ENCODE measurements at regions not wholly inside any gene's neighbourhood (a gene's known extent, or its start where the extent isn't known, plus 50 kb on each side); places are given as distances from the start of the nearest gene placed in this dataset.

DNA sequence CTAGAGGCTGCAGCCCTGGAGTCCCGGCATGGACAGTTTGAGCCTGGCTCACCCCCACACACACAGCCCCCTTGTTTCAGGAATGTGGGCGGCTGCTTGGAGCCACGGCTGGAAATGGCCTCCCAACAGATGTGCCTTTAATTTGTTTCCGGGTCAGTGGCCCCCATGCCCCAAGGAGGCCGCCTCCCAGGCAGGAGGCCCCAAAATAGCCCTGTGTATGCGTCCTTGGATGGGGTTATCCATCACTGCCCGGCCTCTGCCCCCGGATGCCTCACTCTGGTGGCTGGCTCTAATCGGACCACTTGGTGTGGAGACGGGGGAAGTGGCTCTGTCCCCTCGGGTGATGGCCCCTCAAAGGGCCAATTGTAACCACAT, 151.9 kb upstream of the MYCN start:
- 29% methylated on average over 11 of the region's 11 CpGs for WGBS (ENCODE audit: insufficient coverage)
- H3K4me1 ChIP-seq (ENCODE audit: control insufficient read depth, insufficient read depth, low read length): peaks cover 4% of the 10 kb centered on the region
- H3K27ac ChIP-seq (ENCODE audit: low read depth, low read length): no peak overlapping the region
- no peaks in the 10 kb centered on the region for H3K27me3 ChIP-seq (ENCODE audit: control insufficient read depth, insufficient read depth, low read length)
- H3K36me3 ChIP-seq (ENCODE audit: control insufficient read depth, insufficient read depth, low read length): no peaks in the 10 kb centered on the region
- no peaks in the 10 kb centered on the region for H3K9me3 ChIP-seq (ENCODE audit: control insufficient read depth, insufficient read depth, low read length)
- no peak overlapping the region for H3K4me3 ChIP-seq (ENCODE audit: low read depth, low read length)
- DNase-seq (ENCODE audit: low read depth in 4 of 6, low spot score in 6 of 6): no peak

DNA sequence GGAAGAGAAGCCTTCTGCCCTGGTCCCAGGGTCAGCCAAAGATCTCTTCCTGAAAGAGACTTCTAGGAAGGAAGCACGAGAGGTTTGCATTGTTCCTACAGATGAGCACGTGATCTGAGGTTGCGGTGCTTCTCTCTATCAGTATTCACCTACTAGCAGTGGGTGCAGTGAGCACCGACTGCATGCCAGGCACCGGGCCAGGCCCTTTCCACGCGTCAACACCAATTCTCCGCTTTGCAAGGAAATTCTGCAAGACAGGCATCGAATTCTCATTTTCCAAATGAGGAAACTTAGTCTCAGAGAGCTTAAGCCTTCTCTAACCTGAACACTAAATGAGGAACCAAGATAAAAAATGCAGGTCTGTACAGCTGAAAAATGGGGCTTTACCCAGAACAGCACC, 151.5 kb upstream of the MYCN start:
- Histone ChIP-seq H3K27me3 (ENCODE audit: control insufficient read depth, insufficient read depth, low read length) (no peaks in the 10 kb centered on the region), H3K27ac (ENCODE audit: low read depth, low read length) (no peak overlapping the region), H3K36me3 (ENCODE audit: control insufficient read depth, insufficient read depth, low read length) (no peaks in the 10 kb centered on the region), H3K4me3 (ENCODE audit: low read depth, low read length) (no peak overlapping the region), H3K4me1 (ENCODE audit: control insufficient read depth, insufficient read depth, low read length) (peaks cover 4% of the 10 kb centered on the region), H3K9me3 (ENCODE audit: control insufficient read depth, insufficient read depth, low read length) (no peaks in the 10 kb centered on the region)
- 78% methylated on average over 5 of the region's 9 CpGs for WGBS (ENCODE audit: insufficient coverage)
- no peak for DNase-seq (ENCODE audit: low read depth in 4 of 6, low spot score in 6 of 6)

DNA sequence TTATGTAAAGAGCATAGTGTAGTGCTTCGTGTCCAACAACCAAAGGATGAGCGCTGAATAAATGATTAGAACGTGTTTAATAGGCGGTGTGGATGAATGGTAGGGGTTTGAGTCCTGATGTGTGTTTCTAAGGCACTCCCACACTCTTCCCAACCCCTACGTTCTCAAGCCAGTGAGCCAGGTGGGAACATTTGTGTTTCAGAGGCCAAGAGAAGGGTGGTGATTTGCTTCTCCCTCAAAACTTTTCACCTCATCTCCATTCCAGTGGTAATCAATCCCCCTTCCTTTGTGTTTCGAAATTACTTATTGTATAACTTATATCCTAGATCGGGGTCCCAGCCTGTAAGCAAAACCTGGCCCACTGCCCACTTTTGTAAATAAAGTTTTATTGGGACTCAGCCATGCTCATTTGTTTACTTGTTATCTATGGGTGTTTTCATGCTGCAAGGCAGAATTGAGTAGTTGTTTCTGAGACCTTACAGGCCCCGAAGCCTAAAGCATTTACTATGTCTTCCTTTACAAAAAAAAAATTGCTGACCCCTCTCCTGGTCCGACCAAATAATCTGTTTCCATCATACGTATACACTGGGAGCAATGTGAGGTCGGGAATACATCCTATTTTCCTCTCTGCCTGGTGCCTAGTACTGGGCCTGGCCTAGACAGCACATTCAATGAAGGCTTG, 150.8 kb upstream of the MYCN start:
- no peak for DNase-seq (ENCODE audit: low read depth in 4 of 6, low spot score in 6 of 6)
- no peak overlapping the region for H3K4me3 ChIP-seq (ENCODE audit: low read depth, low read length)
- H3K27me3 ChIP-seq (ENCODE audit: control insufficient read depth, insufficient read depth, low read length): no peaks in the 10 kb centered on the region
- H3K4me1 ChIP-seq (ENCODE audit: control insufficient read depth, insufficient read depth, low read length): peaks cover 4% of the 10 kb centered on the region
- H3K27ac ChIP-seq (ENCODE audit: low read depth, low read length): no peak overlapping the region
- no peaks in the 10 kb centered on the region for H3K36me3 ChIP-seq (ENCODE audit: control insufficient read depth, insufficient read depth, low read length)
- H3K9me3 ChIP-seq (ENCODE audit: control insufficient read depth, insufficient read depth, low read length): no peaks in the 10 kb centered on the region
- WGBS (ENCODE audit: insufficient coverage): 95% methylated on average over 3 of the region's 11 CpGs

DNA sequence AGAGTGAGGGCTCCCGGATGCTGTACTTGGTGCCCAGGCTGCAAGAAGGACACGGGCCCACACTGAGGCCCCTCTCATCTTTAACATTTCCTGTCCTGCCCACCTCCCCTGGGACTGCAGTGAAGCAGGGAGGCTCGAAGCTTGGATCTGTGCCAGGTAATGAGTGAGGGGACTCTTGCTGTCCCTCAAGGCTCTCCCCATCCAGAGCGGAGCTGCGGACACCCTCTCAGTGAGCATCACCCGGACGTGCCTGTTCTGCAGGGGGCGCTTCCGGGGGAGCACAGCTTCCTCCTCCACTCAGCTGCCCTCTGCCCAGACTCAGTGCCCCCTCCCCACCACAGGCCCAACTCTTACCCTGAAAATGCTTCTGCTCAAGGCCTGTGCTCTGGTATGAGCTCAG, 150.0 kb upstream of the MYCN start:
- no peaks in the 10 kb centered on the region for H3K27me3 ChIP-seq (ENCODE audit: control insufficient read depth, insufficient read depth, low read length)
- no peak for DNase-seq (ENCODE audit: low read depth in 4 of 6, low spot score in 6 of 6)
- peaks cover 9% of the 10 kb centered on the region for H3K4me1 ChIP-seq (ENCODE audit: control insufficient read depth, insufficient read depth, low read length)
- no peaks in the 10 kb centered on the region for H3K36me3 ChIP-seq (ENCODE audit: control insufficient read depth, insufficient read depth, low read length)
- H3K27ac ChIP-seq (ENCODE audit: low read depth, low read length): no peak overlapping the region
- 85% methylated on average over 6 of the region's 9 CpGs for WGBS (ENCODE audit: insufficient coverage)
- no peaks in the 10 kb centered on the region for H3K9me3 ChIP-seq (ENCODE audit: control insufficient read depth, insufficient read depth, low read length)
- H3K4me3 ChIP-seq (ENCODE audit: low read depth, low read length): no peak overlapping the region

DNA sequence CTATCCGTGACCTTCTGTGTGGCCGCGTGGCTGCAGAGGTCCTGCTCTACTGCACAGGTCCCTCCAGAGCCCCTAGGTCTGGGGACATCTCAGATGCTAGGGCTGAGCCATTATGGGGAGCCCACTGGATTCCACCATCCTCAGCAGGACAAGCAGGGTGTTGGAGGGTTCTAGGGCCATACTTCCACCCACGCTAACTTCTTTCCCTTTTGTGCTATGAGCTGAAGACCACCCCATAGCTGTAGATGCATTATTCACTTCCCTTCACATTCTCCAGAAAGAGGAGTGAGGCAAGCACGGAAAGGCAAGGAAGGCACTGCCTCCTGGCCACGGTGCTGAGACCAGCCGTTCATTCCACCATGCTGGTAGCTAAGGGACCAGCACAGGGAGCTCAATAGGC, 149.5 kb upstream of the MYCN start:
- H3K4me3 ChIP-seq (ENCODE audit: low read depth, low read length): no peak overlapping the region
- H3K27me3 ChIP-seq (ENCODE audit: control insufficient read depth, insufficient read depth, low read length): no peaks in the 10 kb centered on the region
- H3K27ac ChIP-seq (ENCODE audit: low read depth, low read length): no peak overlapping the region
- no peak for DNase-seq (ENCODE audit: low read depth in 4 of 6, low spot score in 6 of 6)
- 88% methylated on average over 6 of the region's 7 CpGs for WGBS (ENCODE audit: insufficient coverage)
- no peaks in the 10 kb centered on the region for H3K9me3 ChIP-seq (ENCODE audit: control insufficient read depth, insufficient read depth, low read length)
- peaks cover 11% of the 10 kb centered on the region for H3K4me1 ChIP-seq (ENCODE audit: control insufficient read depth, insufficient read depth, low read length)
- no peaks in the 10 kb centered on the region for H3K36me3 ChIP-seq (ENCODE audit: control insufficient read depth, insufficient read depth, low read length)

DNA sequence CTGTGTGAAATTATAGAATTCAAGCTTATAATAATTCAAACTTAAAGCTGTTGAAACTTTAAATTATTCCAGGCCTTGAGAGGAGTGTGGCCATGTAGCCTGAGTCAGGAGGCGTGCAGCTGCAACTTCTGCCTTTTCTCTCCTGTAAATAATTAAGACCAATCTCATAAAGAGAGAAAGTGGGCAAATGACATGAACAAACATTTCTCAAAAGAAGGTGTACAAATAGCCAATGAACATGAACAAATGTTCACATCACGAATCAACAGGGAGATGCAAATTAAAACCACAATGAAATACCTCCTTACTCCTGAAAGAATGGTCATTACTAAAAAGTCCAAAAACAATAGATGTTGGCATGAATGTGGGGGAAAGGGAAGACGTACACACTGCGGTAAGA, 149.1 kb upstream of the MYCN start:
- no peaks in the 10 kb centered on the region for H3K9me3 ChIP-seq (ENCODE audit: control insufficient read depth, insufficient read depth, low read length)
- H3K4me3 ChIP-seq (ENCODE audit: low read depth, low read length): no peak overlapping the region
- H3K4me1 ChIP-seq (ENCODE audit: control insufficient read depth, insufficient read depth, low read length): peaks cover 11% of the 10 kb centered on the region
- DNase-seq (ENCODE audit: low read depth in 4 of 6, low spot score in 6 of 6): no peak
- H3K27ac ChIP-seq (ENCODE audit: low read depth, low read length): no peak overlapping the region
- no peaks in the 10 kb centered on the region for H3K36me3 ChIP-seq (ENCODE audit: control insufficient read depth, insufficient read depth, low read length)
- WGBS (ENCODE audit: insufficient coverage): no CpG with 5 or more reads among the region's 4 CpGs
- H3K27me3 ChIP-seq (ENCODE audit: control insufficient read depth, insufficient read depth, low read length): no peaks in the 10 kb centered on the region

DNA sequence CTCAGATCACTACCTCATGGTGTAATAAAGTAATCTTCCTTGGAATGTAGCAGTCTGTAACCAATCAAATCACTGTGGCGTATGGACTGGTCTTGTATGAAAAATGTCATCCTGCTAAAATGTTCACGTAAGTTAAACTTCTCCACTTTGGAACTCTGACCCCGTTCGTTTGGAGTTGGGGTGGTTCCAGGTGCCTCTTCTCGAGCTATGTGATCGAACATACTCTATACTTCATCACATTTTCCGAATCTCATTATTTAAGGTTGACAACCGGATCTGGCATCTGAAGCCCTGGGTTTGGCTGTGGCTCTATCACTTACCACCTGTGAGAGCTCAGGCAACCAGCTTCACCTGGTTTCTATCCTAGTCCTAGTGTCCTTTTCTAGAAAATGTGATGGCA, 148.0 kb upstream of the MYCN start:
- WGBS (ENCODE audit: insufficient coverage): 100% methylated on average over 2 of the region's 8 CpGs
- no peaks in the 10 kb centered on the region for H3K9me3 ChIP-seq (ENCODE audit: control insufficient read depth, insufficient read depth, low read length)
- H3K4me3 ChIP-seq (ENCODE audit: low read depth, low read length): no peak overlapping the region
- no peak for DNase-seq (ENCODE audit: low read depth in 4 of 6, low spot score in 6 of 6)
- H3K4me1 ChIP-seq (ENCODE audit: control insufficient read depth, insufficient read depth, low read length): peaks cover 14% of the 10 kb centered on the region
- no peak overlapping the region for H3K27ac ChIP-seq (ENCODE audit: low read depth, low read length)
- H3K36me3 ChIP-seq (ENCODE audit: control insufficient read depth, insufficient read depth, low read length): no peaks in the 10 kb centered on the region
- no peaks in the 10 kb centered on the region for H3K27me3 ChIP-seq (ENCODE audit: control insufficient read depth, insufficient read depth, low read length)

DNA sequence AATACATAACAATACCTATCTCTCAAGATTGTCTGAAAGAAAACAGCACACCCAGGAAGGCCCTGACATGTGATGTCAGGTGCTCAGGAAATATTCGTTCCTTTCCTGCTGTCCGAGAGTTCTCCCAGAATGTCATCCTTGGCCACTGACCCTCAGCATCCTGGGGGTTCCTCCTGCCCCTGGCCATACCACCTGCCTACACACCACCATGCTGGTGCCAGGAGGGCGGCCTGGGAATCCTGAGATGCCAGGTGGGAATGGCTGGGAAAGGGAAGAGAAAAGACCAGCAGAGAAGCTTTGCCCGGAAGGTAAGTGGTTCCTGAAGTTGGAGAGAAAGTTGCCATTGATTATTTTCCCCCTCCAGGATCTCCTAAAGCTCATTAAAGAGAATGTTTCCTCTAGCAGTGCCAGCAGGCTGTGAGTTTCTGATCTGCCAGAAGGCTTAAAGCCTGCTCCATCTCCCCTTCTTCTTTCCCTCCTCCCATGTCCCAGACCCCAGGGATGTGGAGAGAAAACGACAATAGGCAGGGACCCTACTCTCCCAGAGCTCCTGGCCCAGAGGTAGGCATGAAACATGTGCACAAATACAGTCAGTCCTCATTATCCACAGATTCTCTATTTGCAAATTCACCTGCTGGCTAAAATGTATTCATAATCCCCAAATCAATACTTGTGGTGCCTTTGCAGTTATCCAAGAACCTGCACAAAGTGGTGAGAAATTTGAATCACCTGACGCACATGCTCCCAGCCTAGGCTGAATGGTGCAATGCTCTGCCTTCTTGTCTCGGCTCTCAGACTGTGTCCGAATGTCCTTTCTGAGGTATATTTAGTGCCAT, 147.1 kb upstream of the MYCN start:
- Histone ChIP-seq H3K27me3 (ENCODE audit: control insufficient read depth, insufficient read depth, low read length) (no peaks in the 10 kb centered on the region), H3K4me1 (ENCODE audit: control insufficient read depth, insufficient read depth, low read length) (peaks cover 14% of the 10 kb centered on the region), H3K9me3 (ENCODE audit: control insufficient read depth, insufficient read depth, low read length) (no peaks in the 10 kb centered on the region), H3K27ac (ENCODE audit: low read depth, low read length) (no peak overlapping the region), H3K4me3 (ENCODE audit: low read depth, low read length) (no peak overlapping the region), H3K36me3 (ENCODE audit: control insufficient read depth, insufficient read depth, low read length) (no peaks in the 10 kb centered on the region)
- 92% methylated on average over 6 of the region's 8 CpGs for WGBS (ENCODE audit: insufficient coverage)
- DNase-seq (ENCODE audit: low read depth in 4 of 6, low spot score in 6 of 6): peak in 1 of 6 donors; percentile 36

DNA sequence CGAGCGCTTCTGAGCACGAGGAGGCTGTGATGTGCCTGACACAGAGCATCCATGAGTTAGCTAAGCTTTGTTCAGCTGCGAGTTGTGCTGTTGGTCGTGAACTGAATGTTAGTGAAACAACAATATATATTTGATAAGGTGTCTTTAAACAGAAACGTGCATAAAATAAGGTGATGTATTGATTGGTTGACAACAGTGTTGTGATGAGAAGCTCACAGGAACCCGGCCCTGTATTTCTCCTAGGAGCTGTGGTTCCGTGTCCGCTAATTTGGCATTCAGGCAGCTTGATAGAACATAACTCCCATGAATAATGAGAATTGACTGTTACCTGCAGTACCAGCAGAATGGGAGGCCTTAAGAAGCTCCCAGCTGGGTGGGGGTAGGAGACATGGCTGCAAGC, 146.4 kb upstream of the MYCN start:
- H3K27me3 ChIP-seq (ENCODE audit: control insufficient read depth, insufficient read depth, low read length): no peaks in the 10 kb centered on the region
- WGBS (ENCODE audit: insufficient coverage): 81% methylated on average over 6 of the region's 9 CpGs
- DNase-seq (ENCODE audit: low read depth in 4 of 6, low spot score in 6 of 6): no peak
- no peaks in the 10 kb centered on the region for H3K9me3 ChIP-seq (ENCODE audit: control insufficient read depth, insufficient read depth, low read length)
- no peaks in the 10 kb centered on the region for H3K36me3 ChIP-seq (ENCODE audit: control insufficient read depth, insufficient read depth, low read length)
- H3K4me3 ChIP-seq (ENCODE audit: low read depth, low read length): no peak overlapping the region
- H3K27ac ChIP-seq (ENCODE audit: low read depth, low read length): no peak overlapping the region
- peaks cover 15% of the 10 kb centered on the region for H3K4me1 ChIP-seq (ENCODE audit: control insufficient read depth, insufficient read depth, low read length)

DNA sequence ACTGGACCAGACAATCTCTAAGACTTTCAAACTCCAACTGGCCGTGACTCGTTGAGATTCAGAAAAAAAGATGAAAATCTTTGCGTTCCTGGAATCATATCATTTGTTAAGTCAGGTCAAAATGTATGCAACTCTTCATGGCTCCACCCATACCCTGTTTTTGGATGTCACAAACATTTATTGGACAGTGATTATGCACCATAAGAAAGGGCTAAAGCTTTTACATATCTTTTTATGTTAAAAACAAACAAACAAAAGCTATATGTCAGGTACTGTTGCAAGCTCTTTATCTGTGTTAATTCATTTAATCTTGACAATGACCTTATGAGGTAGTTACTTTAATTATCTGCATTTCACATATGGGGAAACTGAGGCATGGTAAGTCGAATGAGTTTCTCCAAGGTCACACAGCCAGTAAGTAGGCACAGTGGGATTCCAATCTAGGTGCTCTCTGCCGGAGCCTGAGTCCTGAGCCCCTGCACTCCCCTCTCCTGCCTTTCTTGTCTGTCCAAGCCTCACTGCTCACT, 145.7 kb upstream of the MYCN start:
- 76% methylated on average over 2 of the region's 5 CpGs for WGBS (ENCODE audit: insufficient coverage)
- Histone ChIP-seq H3K9me3 (ENCODE audit: control insufficient read depth, insufficient read depth, low read length) (no peaks in the 10 kb centered on the region), H3K4me1 (ENCODE audit: control insufficient read depth, insufficient read depth, low read length) (peaks cover 16% of the 10 kb centered on the region), H3K27me3 (ENCODE audit: control insufficient read depth, insufficient read depth, low read length) (no peaks in the 10 kb centered on the region), H3K4me3 (ENCODE audit: low read depth, low read length) (no peak overlapping the region), H3K36me3 (ENCODE audit: control insufficient read depth, insufficient read depth, low read length) (no peaks in the 10 kb centered on the region), H3K27ac (ENCODE audit: low read depth, low read length) (no peak overlapping the region)
- no peak for DNase-seq (ENCODE audit: low read depth in 4 of 6, low spot score in 6 of 6)

Data from spinal cord (tissue), 9 donors.